Glutamatergic neuron (in vitro differentiated cells): ENCODE measurements at regions not wholly inside any gene's neighbourhood (a gene's known extent, or its start where the extent isn't known, plus 50 kb on each side); places are given as distances from the start of the nearest gene placed in this dataset.

Experiments used
- DNase-seq: peaks from one replicate; pipeline ENCODE4 v3.0.0; 2022
- H3K27ac Mint-ChIP-seq: one replicate; pipeline ENCODE4 v1.8.0; 2020; ENCODE audit warnings: mild to moderate bottlenecking, mixed read lengths, inconsistent platforms; ENCODE audit not compliant: unreplicated experiment
- H3K27me3 Mint-ChIP-seq: one replicate; pipeline ENCODE4 v1.8.0; 2020; ENCODE audit warnings: mild to moderate bottlenecking, moderate library complexity, mixed read lengths, inconsistent platforms; ENCODE audit not compliant: unreplicated experiment
- H3K36me3 Mint-ChIP-seq: one replicate; pipeline ENCODE4 v1.8.0; 2020; ENCODE audit warnings: mild to moderate bottlenecking, mixed read lengths, inconsistent platforms; ENCODE audit not compliant: unreplicated experiment
- H3K4me1 Mint-ChIP-seq: one replicate; pipeline ENCODE4 v1.8.0; 2020; ENCODE audit warnings: mild to moderate bottlenecking, low read depth, mixed read lengths, inconsistent platforms; ENCODE audit not compliant: unreplicated experiment
- H3K4me3 Mint-ChIP-seq: one replicate; pipeline ENCODE4 v1.8.0; 2020; ENCODE audit warnings: mild to moderate bottlenecking, mixed read lengths, inconsistent platforms; ENCODE audit not compliant: unreplicated experiment
- H3K9me3 Mint-ChIP-seq: one replicate; pipeline ENCODE4 v1.8.0; 2020; ENCODE audit warnings: mild to moderate bottlenecking, moderate library complexity, mixed read lengths, inconsistent platforms; ENCODE audit not compliant: unreplicated experiment
- TF ChIP-seq, protein P1 (sequence below): fragments of 200-600 bp; sonication (generic); IDR thresholded peaks from one replicate; pipeline ENCODE4 v1.5.0; 2021; ENCODE audit not compliant: partially characterized antibody, unreplicated experiment

GRCh38 chr5:108617467-108618435 lies 129.9 kb upstream of the FER start:
- peaks cover 5% of the 10 kb centered on the region for H3K4me1 Mint-ChIP-seq
- TF ChIP-seq, protein P1, sequence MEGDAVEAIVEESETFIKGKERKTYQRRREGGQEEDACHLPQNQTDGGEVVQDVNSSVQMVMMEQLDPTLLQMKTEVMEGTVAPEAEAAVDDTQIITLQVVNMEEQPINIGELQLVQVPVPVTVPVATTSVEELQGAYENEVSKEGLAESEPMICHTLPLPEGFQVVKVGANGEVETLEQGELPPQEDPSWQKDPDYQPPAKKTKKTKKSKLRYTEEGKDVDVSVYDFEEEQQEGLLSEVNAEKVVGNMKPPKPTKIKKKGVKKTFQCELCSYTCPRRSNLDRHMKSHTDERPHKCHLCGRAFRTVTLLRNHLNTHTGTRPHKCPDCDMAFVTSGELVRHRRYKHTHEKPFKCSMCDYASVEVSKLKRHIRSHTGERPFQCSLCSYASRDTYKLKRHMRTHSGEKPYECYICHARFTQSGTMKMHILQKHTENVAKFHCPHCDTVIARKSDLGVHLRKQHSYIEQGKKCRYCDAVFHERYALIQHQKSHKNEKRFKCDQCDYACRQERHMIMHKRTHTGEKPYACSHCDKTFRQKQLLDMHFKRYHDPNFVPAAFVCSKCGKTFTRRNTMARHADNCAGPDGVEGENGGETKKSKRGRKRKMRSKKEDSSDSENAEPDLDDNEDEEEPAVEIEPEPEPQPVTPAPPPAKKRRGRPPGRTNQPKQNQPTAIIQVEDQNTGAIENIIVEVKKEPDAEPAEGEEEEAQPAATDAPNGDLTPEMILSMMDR, result no peak
- no peak for DNase-seq
- no peak overlapping the region for H3K4me3 Mint-ChIP-seq
- peaks cover 3% of the 10 kb centered on the region for H3K27me3 Mint-ChIP-seq
- peaks cover 8% of the 10 kb centered on the region for H3K36me3 Mint-ChIP-seq
- H3K9me3 Mint-ChIP-seq, result no peaks in the 10 kb centered on the region
- H3K27ac Mint-ChIP-seq, result no peak overlapping the region

- Mint-ChIP-seq H3K27me3 (peaks cover 3% of the 10 kb centered on the region), H3K4me1 (peaks cover 5% of the 10 kb centered on the region), H3K27ac (no peak overlapping the region), H3K36me3 (peaks cover 16% of the 10 kb centered on the region), H3K4me3 (no peak overlapping the region), H3K9me3 (peaks cover 4% of the 10 kb centered on the region)
- DNase-seq, result no peak
- TF ChIP-seq, protein P1, result no peak
Observed at GRCh38 chr5:108615216-108615615, 132.5 kb upstream of the FER start.

DNA sequence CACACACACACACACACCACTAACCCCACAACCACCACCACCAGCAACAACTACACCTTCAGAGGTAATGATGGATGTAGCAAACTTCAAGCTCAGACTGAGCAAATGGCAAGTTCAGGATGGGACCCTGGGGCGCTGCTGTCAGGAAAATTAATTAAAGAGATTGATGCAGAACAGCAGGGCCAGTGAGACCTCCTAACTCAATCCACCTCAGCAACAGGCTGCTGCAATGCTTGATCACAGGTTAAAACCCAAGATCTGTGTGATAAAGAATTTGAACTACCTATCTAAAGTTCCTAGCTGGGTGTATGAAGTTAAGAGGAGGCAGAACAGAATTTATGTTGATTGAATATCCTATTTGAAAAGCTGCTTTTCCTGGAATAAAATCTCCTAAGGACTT lies 140.3 kb upstream of the FER start:
- Mint-ChIP-seq H3K27me3 (no peaks in the 10 kb centered on the region), H3K27ac (no peak overlapping the region), H3K4me3 (no peak overlapping the region), H3K9me3 (peaks cover 5% of the 10 kb centered on the region), H3K36me3 (peaks cover 13% of the 10 kb centered on the region), H3K4me1 (no peaks in the 10 kb centered on the region)
- TF ChIP-seq, protein P1, result no peak
- DNase-seq, result no peak

GRCh38 chr5:108606185-108606584 lies 141.5 kb upstream of the FER start:
- Mint-ChIP-seq H3K4me1 (no peaks in the 10 kb centered on the region), H3K36me3 (peaks cover 4% of the 10 kb centered on the region), H3K4me3 (no peak overlapping the region), H3K9me3 (peaks cover 1% of the 10 kb centered on the region), H3K27ac (no peak overlapping the region), H3K27me3 (no peaks in the 10 kb centered on the region)
- no peak for DNase-seq
- TF ChIP-seq, protein P1, result no peak

- Mint-ChIP-seq H3K27ac (no peak overlapping the region), H3K36me3 (no peaks in the 10 kb centered on the region), H3K9me3 (peaks cover 1% of the 10 kb centered on the region), H3K4me3 (no peak overlapping the region), H3K27me3 (no peaks in the 10 kb centered on the region), H3K4me1 (no peaks in the 10 kb centered on the region)
- TF ChIP-seq, protein P1, result no peak
- no peak for DNase-seq
Observed at GRCh38 chr5:108602830-108603229, 144.9 kb upstream of the FER start.
